ENCODE measurements at regions not wholly inside any gene's neighbourhood (a gene's known extent, or its start where the extent isn't known, plus 50 kb on each side); places are given as distances from the start of the nearest gene placed in this dataset.

DNA sequence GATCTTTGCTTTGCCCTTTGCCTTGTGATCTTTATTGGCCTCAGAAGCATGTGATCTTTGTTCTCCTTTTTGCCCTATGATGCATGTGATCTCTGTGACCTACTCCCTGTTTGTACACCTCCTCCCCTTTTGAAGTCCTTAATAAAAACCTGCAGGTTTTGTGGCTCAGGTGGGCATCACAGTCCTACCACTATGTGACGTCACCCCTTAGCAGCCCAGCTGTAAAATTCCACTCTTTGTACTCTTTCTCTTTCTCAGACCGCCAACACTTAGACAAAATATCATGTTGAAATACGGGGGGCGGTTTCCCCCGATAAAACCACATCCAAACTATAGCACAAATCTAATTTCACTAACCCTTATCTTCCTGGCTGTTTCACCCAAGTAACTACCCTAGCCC, 76.7 kb upstream of the RAPGEF4 start:
- DNase-seq (ENCODE audit: low spot score) = no peak

- DNase-seq (ENCODE audit: low spot score) = no peak
Measured at GRCh38 chr2:172662099-172662498, 73.5 kb upstream of the RAPGEF4 start.

- DNase-seq (ENCODE audit: low spot score) = peak; percentile 25
Measured at GRCh38 chr2:172664766-172665165, 70.9 kb upstream of the RAPGEF4 start.

DNA sequence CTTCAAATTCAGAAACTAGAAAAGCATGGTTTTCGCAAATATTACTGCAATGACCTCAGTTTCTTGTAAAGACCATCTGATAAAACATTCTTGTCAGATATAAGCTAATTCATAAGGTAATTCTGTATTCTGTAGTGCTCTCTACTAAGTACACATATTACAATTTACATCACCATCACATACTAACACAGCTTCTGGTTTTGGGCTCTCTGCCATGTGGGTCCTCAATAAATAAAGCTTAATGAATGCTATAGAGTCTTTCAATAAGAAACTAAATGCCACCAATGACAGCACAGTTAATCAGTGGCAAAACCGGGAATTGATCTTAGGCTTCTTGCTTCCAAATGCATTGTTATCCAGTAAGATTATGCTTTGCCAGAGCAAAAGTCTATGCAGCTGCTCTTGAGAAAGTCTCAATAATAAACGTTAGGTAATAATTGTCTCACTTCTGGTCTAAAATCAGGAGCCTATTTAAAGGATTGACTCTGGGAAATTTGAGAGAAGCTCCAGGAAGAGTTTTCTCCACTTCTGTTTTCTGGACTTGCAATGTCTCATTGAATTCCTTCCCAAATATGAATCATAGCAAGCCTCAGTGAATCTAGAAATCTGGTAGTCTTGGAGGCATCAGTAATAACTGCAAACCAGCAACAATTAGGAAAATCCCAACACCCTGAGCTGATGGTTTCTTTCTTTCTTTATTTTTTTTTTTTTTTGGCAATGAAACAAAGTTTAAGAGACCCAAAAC, 67.9 kb upstream of the RAPGEF4 start:
- DNase-seq (ENCODE audit: low spot score) = peak; percentile 66

DNA sequence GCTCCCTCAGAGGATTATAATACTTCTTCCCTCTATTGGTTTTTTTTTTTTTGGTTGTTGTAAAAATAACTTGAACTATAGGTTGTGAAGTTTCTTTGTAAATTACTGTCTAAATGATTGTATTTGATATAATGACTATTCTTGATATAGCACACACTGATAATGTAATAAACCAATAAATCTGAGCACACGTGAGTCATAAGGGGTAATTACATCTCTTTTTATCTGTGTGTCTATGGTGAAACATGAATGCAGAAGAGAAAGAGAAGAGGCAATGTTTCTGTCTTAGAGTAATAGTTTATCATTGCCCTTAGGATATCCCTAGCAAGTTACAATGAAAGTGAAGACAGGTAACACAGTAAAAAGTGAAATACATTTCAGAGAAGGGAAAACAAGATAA, 64.1 kb upstream of the RAPGEF4 start:
- no peak for DNase-seq (ENCODE audit: low spot score)

DNA sequence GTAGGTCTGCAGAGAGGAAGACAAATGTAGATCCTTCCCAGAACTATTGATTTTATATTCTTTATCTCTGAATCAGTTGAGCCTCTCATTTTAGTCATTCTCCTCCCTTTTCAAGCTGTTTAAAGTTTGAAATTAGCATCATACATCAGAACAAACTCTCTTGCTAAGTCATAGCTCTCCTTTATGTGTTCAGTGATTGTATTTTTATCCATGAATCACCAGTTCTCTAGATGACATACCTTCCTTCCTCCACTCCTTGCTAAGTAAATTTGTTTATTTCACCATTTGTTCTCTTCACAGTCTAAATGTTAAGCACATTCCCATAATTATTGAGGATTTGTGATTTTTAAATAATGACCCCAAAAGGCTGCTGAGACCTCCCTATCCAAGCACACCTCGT, 63.5 kb upstream of the RAPGEF4 start:
- no peak for DNase-seq (ENCODE audit: low spot score)

DNA sequence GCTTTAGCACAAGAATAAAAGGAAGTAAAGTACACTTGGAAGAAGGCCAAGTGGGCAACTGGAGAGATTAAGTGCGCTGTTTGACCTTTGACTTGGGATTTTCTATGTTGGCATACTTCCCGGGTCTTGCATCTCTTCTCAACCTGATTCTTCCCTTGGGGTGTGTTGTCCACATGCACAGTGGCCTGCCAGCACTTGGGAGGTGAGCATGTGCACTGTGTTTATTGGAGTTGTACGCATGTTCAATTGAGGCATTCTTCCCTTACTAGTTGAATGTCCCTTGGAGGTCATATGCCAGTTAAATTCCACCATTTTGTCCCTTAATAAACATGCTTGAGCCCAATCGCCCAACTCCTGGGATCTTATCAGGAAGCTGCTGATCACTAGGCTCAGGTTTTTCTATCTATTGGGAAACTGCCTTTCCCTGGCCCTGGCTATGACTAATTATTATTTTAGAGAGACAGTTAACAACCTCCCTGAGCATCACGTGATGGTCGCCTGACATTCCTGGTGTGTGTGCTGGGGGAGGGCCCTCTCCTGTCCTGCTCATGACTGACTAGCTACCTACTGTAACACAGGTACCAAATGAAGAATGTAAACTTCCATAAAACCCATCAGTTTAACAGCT, 62.5 kb upstream of the RAPGEF4 start:
- no peak for DNase-seq (ENCODE audit: low spot score)

GRCh38 chr2:172674034-172674967, 61.3 kb upstream of the RAPGEF4 start:
- DNase-seq (ENCODE audit: low spot score) = no peak

DNA sequence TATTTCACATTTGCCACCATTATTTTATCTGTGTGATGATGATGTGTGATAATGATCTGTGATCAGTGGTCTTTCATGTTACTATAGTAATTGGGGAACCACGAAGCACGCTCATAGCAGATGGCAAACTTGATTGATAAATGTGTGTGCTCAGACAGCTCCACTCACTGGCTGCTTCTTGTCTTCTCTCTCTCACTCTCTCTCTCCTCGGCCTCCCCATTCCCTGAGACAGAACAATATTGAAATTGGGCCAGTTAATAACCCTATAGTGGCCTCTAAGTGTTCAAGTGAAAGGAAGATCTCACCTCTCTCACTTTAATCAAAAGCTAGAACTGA, 60.7 kb upstream of the RAPGEF4 start:
- DNase-seq (ENCODE audit: low spot score) = no peak

GRCh38 chr2:172677363-172677762, 58.3 kb upstream of the RAPGEF4 start:
- DNase-seq (ENCODE audit: low spot score) = peak; percentile 21

- no peak for DNase-seq (ENCODE audit: low spot score)
Measured at GRCh38 chr2:172680436-172681068, 55.1 kb upstream of the RAPGEF4 start.

DNA sequence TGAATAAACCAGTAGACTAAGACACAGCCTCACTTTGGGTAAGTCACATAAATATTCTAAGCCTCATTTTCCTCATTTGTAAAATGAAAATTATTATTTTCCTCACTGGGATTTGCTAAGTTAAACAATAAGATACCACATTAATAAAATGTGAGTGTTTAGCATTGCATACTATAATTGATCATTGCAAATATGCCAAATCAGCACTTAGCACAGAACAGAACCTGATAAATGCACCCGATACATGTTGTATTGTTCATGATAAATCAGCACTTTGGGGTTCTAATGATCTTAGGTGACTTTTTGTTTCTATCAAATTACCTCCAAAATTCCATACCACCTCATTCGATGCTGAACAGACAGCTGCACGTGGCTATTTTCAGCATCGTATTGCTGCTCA, 50.2 kb upstream of the RAPGEF4 start:
- DNase-seq (ENCODE audit: low spot score) = no peak
